GM18505 (cell line): ENCODE measurements at regions not wholly inside any gene's neighbourhood (a gene's known extent, or its start where the extent isn't known, plus 50 kb on each side); places are given as distances from the start of the nearest gene placed in this dataset.

Experiments
- ATAC-seq: cut with Tn5 transposase; IDR thresholded peaks from one replicate; pipeline ENCODE4 v1.9.1; 2021; ENCODE audit not compliant: unreplicated experiment
- POLR2A ChIP-seq: IDR thresholded peaks from 4 replicates; pipeline ENCODE4 v1.6.1; 2011; ENCODE audit warnings: borderline replicate concordance; ENCODE audit not compliant: insufficient read depth, insufficient read length; ENCODE audit errors: extremely low read depth

DNA sequence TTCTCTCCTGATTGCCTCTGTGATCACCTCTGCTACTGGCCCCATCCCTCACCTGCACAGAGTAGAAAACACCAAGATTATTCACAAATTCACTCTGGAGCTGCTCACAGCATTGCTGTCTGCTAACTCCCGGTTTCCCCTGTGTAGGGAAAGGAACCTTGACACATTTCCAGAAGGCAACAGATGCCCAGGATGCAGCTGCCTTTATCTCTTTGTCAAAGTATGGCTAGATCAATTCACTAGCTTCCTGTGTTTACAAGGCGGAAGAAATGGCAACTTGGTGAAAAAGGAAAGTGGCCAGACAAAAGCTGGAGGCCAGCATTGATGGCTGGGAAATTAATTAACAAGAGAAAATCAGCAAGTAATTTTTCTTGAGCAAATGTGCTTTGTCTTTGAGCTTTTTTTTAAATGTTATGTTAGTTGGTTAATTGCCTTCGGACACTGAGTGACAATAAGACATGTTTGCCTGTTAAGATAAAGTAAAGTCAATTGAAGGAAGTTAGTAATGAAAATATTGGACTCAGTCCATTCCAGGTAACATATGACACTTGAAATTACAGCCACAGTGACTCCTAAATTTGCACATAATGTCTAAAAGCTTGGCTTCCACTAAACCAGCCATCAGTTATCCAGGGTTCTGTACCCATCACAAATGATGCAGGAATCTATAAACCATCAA, 394.6 kb upstream of the IL12A start:
- no peak for TF ChIP-seq POLR2A
- no peak for ATAC-seq

DNA sequence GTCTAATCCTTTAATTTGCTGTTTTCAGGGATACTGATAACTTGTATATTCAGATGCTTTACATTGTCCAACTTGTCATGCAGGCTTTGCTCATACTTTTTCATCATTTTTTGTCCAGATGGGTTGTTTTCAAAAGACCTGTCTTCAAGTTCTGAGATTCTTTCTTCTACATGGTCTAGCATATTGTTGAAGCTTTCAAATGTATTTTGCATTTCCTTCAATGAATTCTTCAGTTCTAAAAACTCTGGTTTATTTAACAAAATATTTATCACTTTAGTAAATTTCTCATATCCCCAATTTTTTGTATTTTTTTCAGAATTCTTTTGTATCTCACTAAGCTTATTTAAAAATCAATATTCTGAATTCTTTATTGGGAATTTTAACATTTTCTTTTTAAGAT, 388.3 kb upstream of the IL12A start:
- TF ChIP-seq POLR2A: no peak
- no peak for ATAC-seq

DNA sequence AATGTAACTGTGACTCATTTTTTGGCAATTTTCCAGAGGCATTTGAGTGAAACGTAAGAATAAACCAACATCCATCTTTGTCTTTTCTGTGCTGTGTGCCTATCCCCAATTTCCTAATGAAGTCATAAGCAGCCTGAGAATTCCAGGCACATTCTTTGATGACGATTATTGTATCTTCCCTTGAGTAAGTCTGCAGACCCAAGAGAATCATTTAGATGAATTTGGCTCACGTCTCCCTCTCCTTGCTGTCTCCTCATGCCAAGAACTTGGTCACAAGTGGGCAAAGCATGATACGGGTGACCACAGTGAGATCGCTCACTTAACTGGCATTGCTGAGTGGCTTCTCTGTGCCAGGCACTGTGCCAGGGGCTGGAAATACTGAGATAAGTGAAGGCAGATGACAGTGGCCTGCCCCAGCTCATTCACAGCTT, 384.5 kb upstream of the IL12A start:
- no peak for ATAC-seq
- TF ChIP-seq POLR2A: no peak

DNA sequence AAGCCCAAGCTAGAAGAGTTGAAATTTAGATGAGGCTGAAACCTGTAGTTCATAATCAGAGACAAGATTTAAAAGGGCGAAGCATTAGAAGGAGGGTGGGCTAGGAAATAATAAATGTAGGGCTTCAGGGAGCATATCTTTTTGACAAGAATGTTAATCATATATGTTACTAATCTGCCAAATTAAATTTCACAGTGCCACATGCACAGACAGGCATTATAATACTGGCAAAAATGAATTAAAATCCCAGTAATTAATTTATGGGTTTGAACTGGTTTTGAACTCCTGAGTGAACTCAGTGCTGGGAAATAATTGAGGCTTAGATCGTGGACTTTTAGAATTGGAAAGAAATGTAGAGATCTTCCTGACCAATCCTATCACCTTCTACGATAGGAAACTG, 383.5 kb upstream of the IL12A start:
- no peak for TF ChIP-seq POLR2A
- no peak for ATAC-seq

DNA sequence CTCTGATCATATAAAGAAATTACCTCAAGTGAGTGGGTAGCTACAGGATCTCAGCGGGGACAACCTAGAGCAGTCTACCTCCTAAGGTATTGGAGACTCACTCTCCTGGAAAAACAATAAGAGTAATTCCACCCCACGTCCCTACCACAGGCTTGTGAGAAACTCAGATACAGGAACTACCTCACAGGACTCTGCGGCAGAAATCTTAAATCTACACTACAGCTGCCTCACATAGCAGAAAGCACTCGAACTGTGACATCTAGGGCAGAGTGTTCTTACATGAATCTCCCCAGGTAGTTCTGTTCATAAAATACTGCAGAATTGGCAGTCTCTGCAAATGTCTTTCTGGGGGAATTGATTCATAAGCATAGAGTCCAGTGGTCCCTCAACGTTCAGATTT, 382.9 kb upstream of the IL12A start:
- TF ChIP-seq POLR2A: no peak
- no peak for ATAC-seq

DNA sequence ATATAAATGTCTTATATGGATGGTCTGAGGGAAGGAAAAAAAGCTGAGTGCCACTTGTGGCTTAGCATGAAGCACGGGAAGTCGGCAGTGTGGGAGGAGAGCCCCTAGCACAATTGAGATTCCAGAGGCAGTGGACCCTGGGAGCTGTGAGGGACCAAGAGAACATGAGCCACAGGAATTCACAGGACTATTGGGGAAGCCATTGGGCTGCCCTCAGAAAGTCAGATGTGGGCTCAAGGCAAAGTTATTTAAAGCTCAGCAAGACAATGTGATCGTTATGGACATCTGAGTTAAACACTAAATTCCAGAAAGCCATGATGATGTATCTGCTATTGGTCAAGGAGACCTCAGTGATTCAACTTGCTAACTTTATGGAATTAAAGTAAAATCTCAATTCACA, 380.8 kb upstream of the IL12A start:
- no peak for ATAC-seq

DNA sequence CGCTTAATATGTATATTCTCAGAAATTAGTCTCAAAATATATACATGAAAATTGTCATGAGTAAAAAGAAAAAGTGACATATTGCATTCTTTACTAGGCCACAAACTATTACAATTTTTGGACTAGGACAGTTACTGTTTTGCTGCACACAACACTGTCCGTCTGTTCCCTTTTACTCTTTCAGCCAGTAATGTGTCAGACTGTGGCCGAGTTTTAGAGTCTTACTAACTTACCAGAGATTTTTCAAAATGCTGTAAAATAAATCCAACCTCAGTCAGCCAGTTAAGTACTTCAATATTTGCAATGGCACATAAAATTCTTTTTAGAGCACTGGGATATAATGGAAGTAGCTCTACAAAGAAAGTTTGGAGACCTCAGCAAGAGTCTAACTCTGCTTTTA, 380.3 kb upstream of the IL12A start:
- TF ChIP-seq POLR2A: no peak
- ATAC-seq: no peak

More for the DNA sequence above, 380.8 kb upstream of the IL12A start:
- TF ChIP-seq POLR2A: no peak

DNA sequence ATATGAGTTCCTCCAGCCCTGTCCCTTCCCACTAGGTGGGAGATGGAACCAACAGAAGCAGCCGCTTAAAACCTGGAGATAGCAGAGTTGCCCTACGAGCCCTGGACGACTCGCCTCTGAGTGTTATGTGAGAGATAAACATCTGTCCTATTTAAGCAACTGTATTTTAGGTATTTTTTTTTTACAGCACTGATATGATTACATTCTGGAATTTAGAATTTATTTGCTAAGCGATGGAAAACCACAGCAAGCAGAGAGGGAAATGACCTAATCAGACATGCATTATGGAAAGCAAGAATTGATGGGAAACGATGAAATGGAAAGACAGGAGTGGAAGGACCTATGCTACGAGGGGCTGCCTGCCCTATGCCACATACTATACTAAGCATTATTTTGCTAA, 379.0 kb upstream of the IL12A start:
- TF ChIP-seq POLR2A: no peak
- ATAC-seq: no peak

DNA sequence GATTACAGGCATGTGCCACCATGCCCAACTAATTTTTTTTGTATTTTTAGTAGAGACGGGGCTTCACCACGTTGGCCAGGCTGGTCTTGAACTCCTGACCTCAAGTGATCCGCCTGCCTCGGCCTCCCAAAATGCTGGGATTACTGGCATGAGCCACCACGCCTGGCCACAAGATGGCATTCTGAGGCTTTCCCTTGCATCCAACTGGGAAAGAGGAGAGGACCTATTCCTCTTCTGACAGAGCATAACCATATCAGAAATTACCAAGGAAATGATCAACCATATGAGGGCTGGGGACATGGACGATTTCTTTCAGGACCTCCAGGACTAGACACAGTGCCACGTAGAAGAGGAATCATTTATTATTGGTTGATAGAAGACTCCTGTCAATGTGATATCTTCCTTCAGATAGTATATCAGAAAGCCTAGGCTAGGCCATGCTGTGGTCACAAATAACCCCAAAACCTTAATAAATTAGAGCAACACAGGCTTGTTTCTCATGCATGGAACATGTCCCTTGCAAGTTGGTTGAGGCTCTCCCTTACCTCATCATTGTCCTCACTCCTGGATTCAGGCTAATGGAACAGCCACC, 372.3 kb upstream of the IL12A start:
- no peak for TF ChIP-seq POLR2A
- no peak for ATAC-seq

DNA sequence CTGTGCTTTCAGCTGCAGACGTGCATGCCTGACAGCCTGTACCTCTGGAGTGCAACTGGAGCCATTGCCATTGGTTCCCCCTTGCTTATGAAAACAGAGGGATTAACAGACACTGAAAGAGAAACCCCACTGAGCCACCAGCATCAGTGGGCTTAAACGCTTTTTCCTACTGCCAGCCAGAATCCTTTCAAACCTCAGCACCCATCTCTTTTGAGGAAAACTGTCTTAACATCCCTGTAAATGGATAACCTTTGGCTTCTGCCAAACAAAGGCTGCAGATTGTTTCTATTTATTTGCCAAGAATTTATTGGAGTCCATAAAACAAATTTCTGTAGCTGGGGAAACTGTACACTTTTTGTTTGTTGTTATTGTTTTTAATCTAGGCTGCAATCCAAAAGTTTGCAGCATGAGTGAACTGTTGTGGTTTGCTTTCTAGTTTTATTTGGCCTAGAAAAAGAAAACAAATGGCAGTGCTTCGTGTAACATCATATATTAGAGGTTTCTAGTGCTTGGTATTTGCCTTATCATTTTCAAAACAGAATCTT, 369.2 kb upstream of the IL12A start:
- no peak for ATAC-seq
- no peak for TF ChIP-seq POLR2A

DNA sequence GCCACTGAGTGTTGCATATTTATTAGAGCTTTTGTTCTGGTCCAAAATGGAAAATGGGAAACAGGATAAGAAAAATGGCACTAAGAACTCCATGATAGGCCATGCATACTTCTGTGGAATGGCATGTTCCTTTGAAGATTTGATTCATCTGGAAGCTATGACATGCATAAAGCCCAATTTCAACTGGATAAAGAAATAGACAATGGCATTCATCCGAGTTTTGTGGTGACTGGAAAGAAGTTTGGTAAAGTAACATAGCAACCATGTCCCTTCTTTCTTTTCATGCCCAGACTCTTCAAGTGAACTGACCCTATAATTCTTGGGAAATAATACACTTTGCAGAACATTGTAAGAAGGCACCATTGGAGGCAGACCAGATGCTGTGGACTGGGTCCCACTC, 368.4 kb upstream of the IL12A start:
- no peak for ATAC-seq
- no peak for TF ChIP-seq POLR2A

DNA sequence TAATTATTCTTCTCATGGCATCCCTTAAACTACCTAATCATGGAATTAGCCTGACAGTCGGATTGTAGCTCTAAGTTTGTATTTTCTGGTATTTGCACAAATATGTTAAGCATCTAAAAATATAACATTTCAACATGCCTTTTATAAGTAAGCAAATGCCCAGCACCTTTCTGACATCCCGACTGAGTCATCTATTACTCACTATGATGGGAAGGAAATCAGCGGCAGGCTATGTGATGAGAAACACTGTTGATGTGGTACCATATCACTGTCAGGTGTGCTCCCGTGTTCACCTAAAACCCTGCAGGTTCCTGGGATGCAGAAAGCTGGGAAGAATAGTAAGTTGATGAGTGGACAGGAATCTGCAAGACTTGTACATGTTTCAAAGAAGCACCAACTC, 367.8 kb upstream of the IL12A start:
- no peak for ATAC-seq
- TF ChIP-seq POLR2A: no peak

DNA sequence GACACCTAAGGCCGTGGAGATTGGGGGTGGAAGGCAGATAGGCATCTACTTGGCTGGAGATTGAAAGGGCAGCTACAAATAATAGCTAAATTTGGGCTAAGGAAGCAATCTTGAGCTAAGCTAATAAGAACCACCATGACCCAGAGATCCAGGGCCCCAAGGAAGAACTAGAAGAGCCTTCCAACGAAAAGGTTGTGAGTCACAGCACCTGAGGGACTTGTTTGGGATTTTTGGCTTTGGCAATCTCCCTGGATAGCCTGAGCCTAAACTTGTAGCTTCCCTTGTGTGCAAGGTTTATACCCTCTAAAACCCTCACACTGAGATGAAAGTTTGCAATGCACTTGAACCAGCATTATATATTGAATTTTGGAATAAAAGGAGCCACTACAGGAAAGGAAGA, 364.0 kb upstream of the IL12A start:
- no peak for TF ChIP-seq POLR2A
- no peak for ATAC-seq

DNA sequence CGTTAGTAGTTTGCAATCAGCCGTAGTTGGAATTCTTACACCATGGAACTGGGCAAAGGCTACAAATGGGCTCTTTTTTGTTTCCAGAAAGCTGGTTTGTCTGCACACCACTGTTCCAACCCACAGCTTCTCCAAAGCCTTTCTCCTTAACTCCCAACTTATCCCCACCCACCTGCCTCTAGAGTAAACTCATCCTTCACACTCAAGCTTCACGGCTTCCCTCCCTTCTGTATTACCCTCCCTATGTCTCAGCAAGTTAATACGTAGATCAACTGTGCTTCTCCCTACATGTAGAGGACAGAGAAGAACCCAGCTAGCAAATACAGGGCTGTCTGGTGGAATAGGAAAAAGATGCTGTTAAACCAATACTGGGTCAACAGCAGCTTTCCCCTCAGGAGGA, 363.0 kb upstream of the IL12A start:
- no peak for ATAC-seq
- TF ChIP-seq POLR2A: no peak
